SHP77 (cell line): ENCODE measurements at regions not wholly inside any gene's neighbourhood (a gene's known extent, or its start where the extent isn't known, plus 50 kb on each side); places are given as distances from the start of the nearest gene placed in this dataset.

Experiments
- DNase-seq, 2 experiments: peaks; one replicate each; lab custom pipeline; 2025; lab: John Stamatoyannopoulos, UW

GRCh38 chr18:2424420-2424819, 146.9 kb downstream of the METTL4 start:
- no peak for DNase-seq

- DNase-seq: no peak
Measured at GRCh38 chr18:2425426-2426317, 145.6 kb downstream of the METTL4 start.

- DNase-seq: no peak
Measured at GRCh38 chr18:2430191-2430590, 141.1 kb downstream of the METTL4 start.

- no peak for DNase-seq
Measured at GRCh38 chr18:2431806-2432205, 139.5 kb downstream of the METTL4 start.

- no peak for DNase-seq
Measured at GRCh38 chr18:2433366-2433765, 137.9 kb downstream of the METTL4 start.

GRCh38 chr18:2441544-2441943, 129.8 kb downstream of the METTL4 start:
- no peak for DNase-seq

- no peak for DNase-seq
Measured at GRCh38 chr18:2442006-2442405, 129.3 kb downstream of the METTL4 start.

GRCh38 chr18:2442726-2443275, 128.5 kb downstream of the METTL4 start:
- no peak for DNase-seq

- DNase-seq: no peak
Measured at GRCh38 chr18:2444201-2444875, 127.0 kb downstream of the METTL4 start.

- DNase-seq: no peak
Measured at GRCh38 chr18:2448565-2449151, 122.6 kb downstream of the METTL4 start.

- no peak for DNase-seq
Measured at GRCh38 chr18:2451556-2451955, 119.7 kb downstream of the METTL4 start.

GRCh38 chr18:2459886-2460285, 111.4 kb downstream of the METTL4 start:
- DNase-seq: no peak

GRCh38 chr18:2466978-2467377, 104.3 kb downstream of the METTL4 start:
- DNase-seq: no peak

GRCh38 chr18:2468051-2468450, 103.3 kb downstream of the METTL4 start:
- no peak for DNase-seq

- DNase-seq: no peak
Measured at GRCh38 chr18:2471523-2471922, 99.8 kb downstream of the METTL4 start.

GRCh38 chr18:2478662-2479061, 92.6 kb downstream of the METTL4 start:
- DNase-seq: no peak

- DNase-seq: no peak
Measured at GRCh38 chr18:2480536-2480935, 90.8 kb downstream of the METTL4 start.

- no peak for DNase-seq
Measured at GRCh38 chr18:2482706-2483475, 88.4 kb downstream of the METTL4 start.

- DNase-seq: no peak
Measured at GRCh38 chr18:2485983-2486382, 85.3 kb downstream of the METTL4 start.

GRCh38 chr18:2486426-2486825, 84.9 kb downstream of the METTL4 start:
- DNase-seq: peak; percentile 2 to 8
